Activated T-helper 1 cell treated with anti-CD3 and anti-CD28 coated beads, Interleukin-12 subunit alpha, Interleukin-12 subunit beta, Interleukin-2, Interleukin-4 antibody, amounts not matched to agents 30 ng/mL and 10 ng/mL and 1 ng/mL, durations not matched to agents 14 hours and 24 hours and 36 hours (primary cell): ENCODE measurements at regions not wholly inside any gene's neighbourhood (a gene's known extent, or its start where the extent isn't known, plus 50 kb on each side); places are given as distances from the start of the nearest gene placed in this dataset.

Experiments used
- DNase-seq: peaks from one replicate; pipeline ENCODE4 v3.0.0; 2021; ENCODE audit warnings: low spot score
- H3K27ac Mint-ChIP-seq: one replicate; pipeline ENCODE4 v1.8.0; 2021; ENCODE audit warnings: mild to moderate bottlenecking, mixed read lengths
- H3K27me3 Mint-ChIP-seq: one replicate; pipeline ENCODE4 v1.8.0; 2022; ENCODE audit warnings: mild to moderate bottlenecking, moderate library complexity, mixed read lengths; ENCODE audit not compliant: insufficient read depth
- H3K36me3 Mint-ChIP-seq: one replicate; pipeline ENCODE4 v1.8.0; 2021; ENCODE audit warnings: low read depth, mixed read lengths
- H3K4me1 Mint-ChIP-seq: one replicate; pipeline ENCODE4 v1.8.0; 2021; ENCODE audit warnings: low read depth, mixed read lengths
- H3K4me3 Mint-ChIP-seq: one replicate; pipeline ENCODE4 v1.8.0; 2021; ENCODE audit warnings: mild to moderate bottlenecking, moderate library complexity, mixed read lengths
- H3K9me3 Mint-ChIP-seq: one replicate; pipeline ENCODE4 v1.8.0; 2021; ENCODE audit warnings: mixed read lengths
- intact Hi-C: fragments of 100-400 bp; cut with micrococcal nuclease; formaldehyde crosslinking; loops from one replicate; pipeline ENCODE4 v1.15.1; 2024

DNA sequence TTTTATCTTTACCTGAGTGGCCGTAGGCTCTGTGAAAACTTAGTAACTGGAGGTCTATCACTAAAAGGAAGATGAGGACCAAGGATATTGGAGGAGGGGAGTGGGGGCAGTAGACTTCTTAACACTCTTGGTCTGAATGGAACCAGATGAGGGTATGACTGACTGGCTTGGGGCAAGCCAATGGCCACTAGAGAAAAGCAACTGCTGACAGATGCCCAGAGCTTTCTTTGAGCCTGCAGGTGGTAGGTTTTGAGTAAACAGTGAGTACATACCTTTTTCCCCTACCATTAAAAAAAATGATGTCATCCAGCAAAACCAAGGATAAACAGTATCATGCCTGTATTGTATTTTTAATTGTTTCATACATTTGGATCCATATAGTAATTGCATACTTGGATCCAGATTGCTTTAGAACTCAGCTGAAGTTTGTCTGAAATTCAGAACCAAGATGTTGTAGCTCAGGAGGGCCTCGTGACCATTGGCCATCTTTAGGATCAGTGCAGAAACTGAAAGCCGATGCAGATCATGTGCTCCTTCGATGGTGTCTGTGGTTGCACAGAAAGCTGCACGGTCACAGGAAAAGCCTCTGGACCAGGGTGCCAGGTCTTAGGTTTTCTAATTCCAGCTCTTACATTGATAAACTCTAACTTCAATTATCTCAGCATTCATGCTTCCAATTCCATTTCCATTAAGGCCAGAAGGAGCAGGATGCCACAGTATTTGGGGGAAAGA is 131.0 kb downstream of the PDGFRA start:
- Mint-ChIP-seq H3K36me3 (no peaks in the 10 kb centered on the region), H3K4me1 (no peaks in the 10 kb centered on the region), H3K27me3 (peaks cover 4% of the 10 kb centered on the region), H3K9me3 (no peaks in the 10 kb centered on the region), H3K27ac (no peak overlapping the region), H3K4me3 (no peak overlapping the region)
- intact Hi-C loops, result no loop called here
- no peak for DNase-seq

DNA sequence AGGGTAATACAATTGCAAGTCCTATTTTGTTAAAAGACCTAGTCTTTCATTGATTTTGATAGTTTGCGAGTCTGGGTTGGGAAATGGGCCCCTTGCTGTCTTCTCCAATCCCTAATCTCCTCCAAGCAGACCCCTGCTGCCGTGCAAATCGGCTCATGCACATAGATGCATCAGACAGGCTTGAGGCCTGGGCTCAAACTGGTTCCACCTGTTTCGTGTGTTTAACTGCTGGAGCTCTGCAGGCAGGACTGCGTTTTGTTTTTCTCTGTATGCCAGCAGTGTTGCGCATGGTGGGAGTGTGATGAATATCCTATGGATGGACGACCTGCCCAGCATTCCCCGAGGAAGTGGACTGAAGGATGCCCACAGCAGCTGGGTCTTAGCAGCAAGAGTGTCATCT is 133.9 kb downstream of the PDGFRA start:
- no peaks in the 10 kb centered on the region for H3K27me3 Mint-ChIP-seq
- H3K9me3 Mint-ChIP-seq, result no peaks in the 10 kb centered on the region
- no peak overlapping the region for H3K27ac Mint-ChIP-seq
- no peaks in the 10 kb centered on the region for H3K4me1 Mint-ChIP-seq
- H3K36me3 Mint-ChIP-seq, result no peaks in the 10 kb centered on the region
- intact Hi-C loops, result no loop called here
- no peak for DNase-seq
- H3K4me3 Mint-ChIP-seq, result no peak overlapping the region

DNA sequence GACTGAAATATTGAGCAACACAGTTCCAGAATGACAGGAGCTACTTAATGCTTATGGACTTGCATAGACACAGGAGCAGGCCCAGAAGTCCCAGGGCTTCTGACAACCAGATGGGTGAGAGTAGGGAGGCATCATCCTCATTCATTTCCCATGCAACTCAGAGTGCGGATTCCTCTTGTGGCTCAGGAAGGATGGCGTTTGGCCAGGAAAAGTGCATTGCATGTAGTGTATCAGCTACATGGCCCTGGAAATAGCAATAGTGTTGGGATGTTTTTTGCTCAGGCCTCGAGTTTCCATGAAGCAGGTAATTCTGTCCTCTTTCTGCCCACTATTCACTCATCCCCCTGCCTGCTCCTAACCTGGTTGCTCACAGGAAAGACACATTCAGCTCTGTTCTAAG is 136.6 kb downstream of the PDGFRA start:
- DNase-seq, result no peak
- H3K9me3 Mint-ChIP-seq, result no peaks in the 10 kb centered on the region
- no peaks in the 10 kb centered on the region for H3K36me3 Mint-ChIP-seq
- H3K4me1 Mint-ChIP-seq, result no peaks in the 10 kb centered on the region
- no peak overlapping the region for H3K4me3 Mint-ChIP-seq
- peaks cover 7% of the 10 kb centered on the region for H3K27me3 Mint-ChIP-seq
- intact Hi-C loops, result no loop called here
- no peak overlapping the region for H3K27ac Mint-ChIP-seq

- intact Hi-C loops, result no loop called here
- no peak overlapping the region for H3K27ac Mint-ChIP-seq
- H3K36me3 Mint-ChIP-seq, result no peaks in the 10 kb centered on the region
- H3K4me3 Mint-ChIP-seq, result no peak overlapping the region
- peaks cover 9% of the 10 kb centered on the region for H3K27me3 Mint-ChIP-seq
- no peaks in the 10 kb centered on the region for H3K4me1 Mint-ChIP-seq
- no peak for DNase-seq
- H3K9me3 Mint-ChIP-seq, result no peaks in the 10 kb centered on the region
Measured at GRCh38 chr4:54367059-54367458, 138.0 kb downstream of the PDGFRA start.

DNA sequence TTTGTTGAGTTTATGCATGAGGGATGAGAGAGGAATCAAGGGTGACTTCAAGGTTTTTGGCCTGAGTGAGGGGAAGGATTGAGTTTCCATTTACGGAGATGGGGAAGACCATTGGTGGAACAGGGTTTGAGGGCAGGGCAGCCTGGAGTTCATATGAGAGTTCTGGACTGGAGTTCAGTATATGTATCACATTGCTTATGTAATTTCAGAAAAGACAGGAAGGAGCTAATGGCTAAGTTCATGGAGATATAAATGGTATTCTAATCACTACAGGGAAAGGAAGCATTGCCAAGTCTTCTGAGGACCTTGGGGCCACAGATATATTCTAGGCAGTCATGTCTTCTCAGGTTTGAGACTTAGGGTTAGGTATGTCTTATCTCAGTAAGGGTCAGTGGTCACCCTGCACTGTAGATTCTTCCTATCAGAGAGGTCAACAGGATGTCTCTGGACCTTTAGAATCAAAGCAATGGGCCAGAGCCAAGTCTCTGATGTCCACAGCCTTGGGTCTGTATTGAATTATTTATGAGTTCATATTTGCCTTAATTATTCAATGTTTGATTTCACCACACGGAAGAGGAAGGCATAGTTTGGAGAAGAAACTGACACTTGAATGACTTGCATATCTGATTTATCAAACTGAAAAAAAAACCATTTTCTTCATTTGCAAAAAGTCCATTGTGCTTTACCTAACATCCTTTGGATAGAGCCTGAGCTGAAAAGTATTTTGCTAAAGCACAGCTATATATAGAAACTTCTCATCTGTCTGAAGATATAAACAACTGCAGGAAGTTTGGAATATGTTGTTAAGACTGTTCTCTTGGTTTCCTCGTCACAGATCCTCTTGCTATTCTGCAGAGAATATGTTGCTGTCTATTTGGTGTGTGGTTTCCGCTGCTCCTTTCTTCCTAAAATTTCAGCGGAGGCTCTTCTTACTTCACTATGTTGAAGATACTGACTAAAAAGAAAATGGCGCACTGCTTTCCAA is 139.5 kb downstream of the PDGFRA start:
- Mint-ChIP-seq H3K4me3 (no peak overlapping the region), H3K27ac (no peak overlapping the region), H3K36me3 (no peaks in the 10 kb centered on the region), H3K9me3 (no peaks in the 10 kb centered on the region), H3K27me3 (peaks cover 9% of the 10 kb centered on the region), H3K4me1 (no peaks in the 10 kb centered on the region)
- DNase-seq, result no peak
- intact Hi-C loops, result no loop called here

DNA sequence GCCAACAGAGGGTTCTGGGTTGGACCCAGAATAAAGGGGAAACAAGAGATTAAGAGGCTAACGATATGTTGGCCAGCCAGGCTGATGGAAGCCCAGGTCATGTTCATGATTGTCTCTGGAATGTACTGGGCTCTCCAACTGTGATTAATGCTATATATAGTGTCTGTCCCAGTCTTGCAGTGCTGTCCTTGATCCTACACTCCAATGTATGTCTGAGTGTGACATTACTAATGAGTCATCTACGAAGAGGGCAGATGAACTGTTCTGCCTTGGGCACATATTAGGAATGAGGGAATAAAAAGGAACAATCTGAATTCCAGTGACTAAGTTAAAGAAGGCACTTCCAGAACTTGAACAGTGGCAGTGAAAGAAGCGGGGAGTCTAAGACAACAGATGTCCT is 142.1 kb downstream of the PDGFRA start:
- intact Hi-C loops, result no loop called here
- H3K27me3 Mint-ChIP-seq, result peaks cover 9% of the 10 kb centered on the region
- no peaks in the 10 kb centered on the region for H3K36me3 Mint-ChIP-seq
- no peaks in the 10 kb centered on the region for H3K4me1 Mint-ChIP-seq
- no peak overlapping the region for H3K4me3 Mint-ChIP-seq
- H3K27ac Mint-ChIP-seq, result no peak overlapping the region
- H3K9me3 Mint-ChIP-seq, result no peaks in the 10 kb centered on the region
- DNase-seq, result no peak

- Mint-ChIP-seq H3K9me3 (no peaks in the 10 kb centered on the region), H3K36me3 (no peaks in the 10 kb centered on the region), H3K4me3 (no peak overlapping the region), H3K27me3 (peaks cover 9% of the 10 kb centered on the region), H3K27ac (no peak overlapping the region), H3K4me1 (no peaks in the 10 kb centered on the region)
- DNase-seq, result no peak
- intact Hi-C loops, result no loop called here
Measured at GRCh38 chr4:54372951-54373350, 143.9 kb downstream of the PDGFRA start.

- H3K4me1 Mint-ChIP-seq, result no peaks in the 10 kb centered on the region
- no peaks in the 10 kb centered on the region for H3K9me3 Mint-ChIP-seq
- no peak overlapping the region for H3K4me3 Mint-ChIP-seq
- no peak for DNase-seq
- intact Hi-C loops, result no loop called here
- H3K27ac Mint-ChIP-seq, result no peak overlapping the region
- H3K27me3 Mint-ChIP-seq, result peaks cover 6% of the 10 kb centered on the region
- no peaks in the 10 kb centered on the region for H3K36me3 Mint-ChIP-seq
Measured at GRCh38 chr4:54373718-54374210, 144.7 kb downstream of the PDGFRA start.

GRCh38 chr4:54378461-54378860 is 149.4 kb downstream of the PDGFRA start:
- Mint-ChIP-seq H3K27ac (no peak overlapping the region), H3K4me3 (no peak overlapping the region), H3K9me3 (no peaks in the 10 kb centered on the region), H3K36me3 (no peaks in the 10 kb centered on the region), H3K4me1 (no peaks in the 10 kb centered on the region), H3K27me3 (no peaks in the 10 kb centered on the region)
- DNase-seq, result no peak
- intact Hi-C loops, result no loop called here

DNA sequence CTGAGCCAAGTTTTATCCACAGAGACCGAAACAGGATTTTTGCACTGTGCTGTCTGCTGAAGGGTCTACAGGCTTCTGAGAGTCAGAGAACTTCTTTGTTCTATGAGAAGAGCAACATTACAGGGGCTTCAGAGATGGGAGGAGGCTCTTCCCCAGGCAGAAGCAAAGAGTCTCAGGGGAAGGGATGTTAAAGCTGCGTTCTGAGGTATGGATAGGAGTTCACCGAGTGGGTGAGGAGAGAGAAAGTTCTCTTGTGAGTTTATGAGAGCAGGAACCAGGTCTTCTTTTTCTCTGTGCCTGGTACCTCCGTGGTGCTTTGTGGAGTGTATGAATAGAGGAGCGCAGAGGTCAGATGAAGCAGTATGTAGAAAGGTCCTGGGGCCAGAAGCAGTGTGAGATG is 155.1 kb downstream of the PDGFRA start:
- Mint-ChIP-seq H3K27me3 (no peaks in the 10 kb centered on the region), H3K9me3 (peaks cover 4% of the 10 kb centered on the region), H3K4me1 (no peaks in the 10 kb centered on the region), H3K27ac (no peak overlapping the region), H3K36me3 (no peaks in the 10 kb centered on the region), H3K4me3 (no peak overlapping the region)
- intact Hi-C loops, result no loop called here
- no peak for DNase-seq

- Mint-ChIP-seq H3K9me3 (peaks cover 4% of the 10 kb centered on the region), H3K4me3 (no peak overlapping the region), H3K27ac (no peak overlapping the region), H3K27me3 (no peaks in the 10 kb centered on the region), H3K36me3 (no peaks in the 10 kb centered on the region), H3K4me1 (no peaks in the 10 kb centered on the region)
- intact Hi-C loops, result no loop called here
- DNase-seq, result no peak
Measured at GRCh38 chr4:54384563-54384962, 155.5 kb downstream of the PDGFRA start.

- DNase-seq, result no peak
- Mint-ChIP-seq H3K4me1 (no peaks in the 10 kb centered on the region), H3K9me3 (peaks cover 4% of the 10 kb centered on the region), H3K36me3 (no peaks in the 10 kb centered on the region), H3K27ac (no peak overlapping the region), H3K4me3 (no peak overlapping the region), H3K27me3 (no peaks in the 10 kb centered on the region)
- intact Hi-C loops, result no loop called here
Measured at GRCh38 chr4:54386042-54386669, 157.1 kb downstream of the PDGFRA start.

DNA sequence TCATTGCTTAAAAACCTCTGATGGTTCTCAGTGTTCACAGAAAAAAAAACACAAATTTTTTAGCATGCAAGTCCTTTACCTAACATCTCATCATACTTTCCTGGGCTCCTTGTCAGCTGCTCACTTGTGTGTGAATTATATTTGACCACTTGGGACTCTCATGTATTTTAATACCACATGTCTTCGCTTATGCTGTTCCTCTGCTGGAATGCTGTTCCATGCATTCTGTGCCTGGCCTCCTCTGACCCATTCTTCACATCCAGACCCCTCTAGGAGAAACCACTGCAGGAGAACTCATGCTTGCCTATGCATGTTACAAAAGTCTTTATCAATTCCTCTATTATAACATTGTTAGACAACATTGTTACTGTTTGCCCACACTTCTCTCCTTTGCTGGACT is 157.6 kb downstream of the PDGFRA start:
- intact Hi-C loops, result no loop called here
- Mint-ChIP-seq H3K36me3 (no peaks in the 10 kb centered on the region), H3K9me3 (peaks cover 4% of the 10 kb centered on the region), H3K27me3 (no peaks in the 10 kb centered on the region), H3K4me3 (no peak overlapping the region), H3K4me1 (no peaks in the 10 kb centered on the region), H3K27ac (no peak overlapping the region)
- DNase-seq, result no peak
